ENCODE measurements at regions not wholly inside any gene's neighbourhood (a gene's known extent, or its start where the extent isn't known, plus 50 kb on each side); places are given as distances from the start of the nearest gene placed in this dataset.

GRCh38 chr3:152619691-152620090 lies 215.2 kb upstream of the P2RY1 start:
- TF ChIP-seq CTCF (IDR thresholded peaks at IDR 0.05) (no peak), POLR2AphosphoS5 (IDR thresholded peaks at IDR 0.05) (no peak)
- no peaks in the 10 kb centered on the region for H3K9me3 ChIP-seq

GRCh38 chr3:152620395-152620794 lies 214.5 kb upstream of the P2RY1 start:
- ATAC-seq (ENCODE audit: low FRiP score in 2 of 2) (no peak), DNase-seq (no peak)
- no peak overlapping the region for H3K4me3 ChIP-seq
- no peaks in the 10 kb centered on the region for H3K27me3 ChIP-seq
- TF ChIP-seq POLR2A (IDR thresholded peaks at IDR 0.05) (no peak), CTCF (IDR thresholded peaks at IDR 0.05) (no peak), EP300 (IDR thresholded peaks at IDR 0.05) (no peak), POLR2AphosphoS5 (IDR thresholded peaks at IDR 0.05) (no peak)
- H3K36me3 ChIP-seq = no peaks in the 10 kb centered on the region
- WGBS, 2 donors = 84 to 93% methylated on average over 3 of the region's 3 CpGs
- H3K9me3 ChIP-seq = no peaks in the 10 kb centered on the region
- no peak overlapping the region for H3K27ac ChIP-seq
- H3K4me1 ChIP-seq = no peaks in the 10 kb centered on the region

More at GRCh38 chr3:152619691-152620090, 215.2 kb upstream of the P2RY1 start:
- ATAC-seq (ENCODE audit: low FRiP score in 2 of 2) (no peak), DNase-seq (no peak)
- Histone ChIP-seq H3K27ac (no peak overlapping the region), H3K27me3 (no peaks in the 10 kb centered on the region), H3K36me3 (no peaks in the 10 kb centered on the region), H3K4me3 (no peak overlapping the region), H3K4me1 (no peaks in the 10 kb centered on the region)
- 83 to 84% methylated on average over 3 of the region's 3 CpGs for WGBS, 2 donors

DNA sequence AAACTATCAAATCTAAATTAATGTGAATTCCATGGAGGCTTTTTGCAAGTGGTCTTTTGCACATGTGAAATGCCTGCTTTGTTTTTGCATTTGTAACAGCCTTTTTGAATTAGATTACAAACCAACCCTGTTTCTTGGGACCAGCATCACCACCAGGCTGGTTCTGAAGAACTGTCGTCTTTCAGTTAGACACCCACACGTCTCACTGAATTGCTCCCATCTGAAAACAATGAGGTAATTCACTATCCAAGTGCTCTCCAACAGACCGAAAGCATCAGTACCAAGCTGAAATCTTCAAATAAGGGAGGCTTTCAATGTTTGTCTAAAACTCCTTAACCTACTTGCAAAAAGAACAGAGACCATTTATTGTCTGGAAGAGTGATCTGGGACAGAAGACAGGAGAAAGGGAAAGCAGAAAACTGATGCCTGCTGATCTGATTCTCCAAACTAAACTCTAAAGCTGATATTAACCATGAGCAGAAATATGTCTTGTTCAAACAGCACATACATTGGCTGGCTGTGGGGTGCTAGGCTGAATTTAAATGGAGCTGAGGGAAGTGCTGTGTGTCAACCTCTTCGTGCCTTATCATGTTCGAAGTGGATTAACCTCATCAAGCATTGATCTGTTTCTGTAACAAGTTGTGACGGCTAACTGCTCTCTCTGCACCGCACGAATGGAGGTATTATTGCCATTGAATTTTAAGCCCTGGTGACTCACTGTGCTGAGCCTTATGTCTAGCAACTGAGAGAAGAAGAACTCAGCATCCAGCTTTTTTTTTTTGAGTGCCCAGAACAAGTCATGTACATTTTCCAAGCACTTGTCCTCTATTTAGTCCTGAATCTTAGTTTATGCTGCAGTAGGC lies 213.7 kb upstream of the P2RY1 start:
- H3K4me1 ChIP-seq = no peaks in the 10 kb centered on the region
- WGBS, 2 donors = 71 to 73% methylated on average over 8 of the region's 8 CpGs
- no peak for DNase-seq
- no peaks in the 10 kb centered on the region for H3K27me3 ChIP-seq
- no peak overlapping the region for H3K4me3 ChIP-seq
- H3K9me3 ChIP-seq = no peaks in the 10 kb centered on the region
- TF ChIP-seq POLR2AphosphoS5 (IDR thresholded peaks at IDR 0.05) = no peak
- no peak for TF ChIP-seq EP300 (IDR thresholded peaks at IDR 0.05)
- ATAC-seq (ENCODE audit: low FRiP score in 2 of 2) = no peak
- H3K27ac ChIP-seq = no peak overlapping the region
- no peaks in the 10 kb centered on the region for H3K36me3 ChIP-seq

DNA sequence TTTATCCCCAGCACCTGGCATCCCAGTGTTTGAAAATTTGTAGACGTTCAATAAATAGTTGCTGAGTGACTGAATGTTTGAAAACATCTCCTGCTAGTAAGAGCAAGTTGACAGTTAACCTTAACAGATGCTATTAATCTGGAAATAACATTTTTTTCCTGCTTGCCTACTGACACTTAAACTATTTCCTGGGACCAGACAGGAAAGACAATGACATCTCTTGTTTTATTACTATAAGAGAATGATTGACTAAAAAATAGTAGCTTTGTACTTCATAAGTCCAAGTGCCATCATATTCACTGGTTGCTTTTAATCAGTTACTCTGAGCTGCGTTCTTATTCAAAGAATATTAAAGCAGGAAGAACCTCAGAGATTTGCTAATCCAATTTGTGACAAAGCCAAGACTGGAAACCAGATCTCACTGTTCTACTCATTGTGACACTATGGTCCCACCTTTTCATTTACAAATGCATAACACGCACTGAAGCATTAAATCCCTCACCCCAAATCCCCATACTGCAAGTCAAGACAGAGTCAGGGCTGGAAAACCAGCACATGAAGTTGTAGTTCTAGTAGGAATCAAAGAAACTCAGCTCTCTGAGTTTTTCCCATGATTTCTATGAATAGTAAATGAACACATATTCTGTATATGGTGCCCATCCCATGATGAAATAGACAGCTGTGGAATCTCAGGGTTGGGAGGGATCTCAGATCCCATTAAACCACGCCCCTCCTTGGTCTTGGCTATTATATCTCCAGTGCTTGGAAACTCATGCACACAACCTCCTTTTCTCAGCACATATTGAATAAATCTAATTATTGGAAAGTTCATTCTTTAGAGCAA lies 212.7 kb upstream of the P2RY1 start:
- H3K4me1 ChIP-seq = no peaks in the 10 kb centered on the region

More for the DNA sequence above, 212.7 kb upstream of the P2RY1 start:
- DNase-seq (no peak), ATAC-seq (ENCODE audit: low FRiP score in 2 of 2) (no peak)
- Histone ChIP-seq H3K27ac (no peak overlapping the region), H3K9me3 (no peaks in the 10 kb centered on the region), H3K36me3 (no peaks in the 10 kb centered on the region), H3K4me3 (no peak overlapping the region), H3K27me3 (no peaks in the 10 kb centered on the region)
- WGBS, 2 donors = 79 to 80% methylated on average over 4 of the region's 4 CpGs
- TF ChIP-seq POLR2AphosphoS5 (IDR thresholded peaks at IDR 0.05) (no peak), EP300 (IDR thresholded peaks at IDR 0.05) (no peak), CTCF (IDR thresholded peaks at IDR 0.05) (no peak), POLR2A (IDR thresholded peaks at IDR 0.05) (no peak)

All from upper lobe of left lung (tissue), 6 donors.